MM.1S (cell line): ENCODE measurements at regions not wholly inside any gene's neighbourhood (a gene's known extent, or its start where the extent isn't known, plus 50 kb on each side); places are given as distances from the start of the nearest gene placed in this dataset.
"Not testable (repeated sequence)": the region's sequence is repeated elsewhere in the genome, so short reads cannot be mapped to it uniquely, and the experiment has no call there.

Source experiments
- DNase-seq: peaks from one replicate; pipeline ENCODE4 v3.0.0-alpha.2; 2015
- H2AFZ ChIP-seq: fragments of 300-600 bp; sonication (generic); 2 replicates; pipeline ENCODE4 v1.6.0; 2016; ENCODE audit warnings: antibody characterized with exemption, low read length
- H3F3A ChIP-seq: fragments of 300-600 bp; sonication (generic); 2 replicates; pipeline ENCODE4 v1.6.1; 2016; ENCODE audit warnings: mild to moderate bottlenecking, antibody characterized with exemption, low read length, moderate library complexity, mixed read lengths; ENCODE audit not compliant: insufficient read depth
- H3K27ac ChIP-seq: fragments of 300-600 bp; sonication (generic); 2 replicates; pipeline ENCODE4 v1.5.1; 2016; ENCODE audit warnings: mild to moderate bottlenecking, low read length
- H3K27me3 ChIP-seq: fragments of 300-600 bp; sonication (generic); replicated peaks from 2 replicates; pipeline ENCODE4 v1.6.0; 2016; ENCODE audit warnings: low read length; ENCODE audit not compliant: insufficient read depth
- H3K36me3 ChIP-seq: fragments of 300-600 bp; sonication (generic); replicated peaks from 2 replicates; pipeline ENCODE4 v1.6.1; 2016; ENCODE audit warnings: mild to moderate bottlenecking, low read length, mixed read lengths; ENCODE audit not compliant: insufficient read depth
- H3K4me1 ChIP-seq: fragments of 300-600 bp; sonication (generic); 2 replicates; pipeline ENCODE4 v1.6.1; 2016; ENCODE audit warnings: low read length, mixed read lengths
- H3K4me2 ChIP-seq: fragments of 300-600 bp; sonication (generic); 2 replicates; pipeline ENCODE4 v1.6.0; 2016; ENCODE audit warnings: low read depth, low read length
- H3K4me3 ChIP-seq: fragments of 300-600 bp; sonication (generic); 2 replicates; pipeline ENCODE4 v1.5.1; 2016; ENCODE audit warnings: low read length, mixed read lengths
- H3K79me2 ChIP-seq: fragments of 300-600 bp; sonication (generic); 2 replicates; pipeline ENCODE4 v1.6.1; 2016; ENCODE audit warnings: mixed run types, low read length, mixed read lengths
- H3K9ac ChIP-seq: fragments of 300-600 bp; sonication (generic); 2 replicates; pipeline ENCODE4 v1.6.1; 2016; ENCODE audit warnings: low read length, mixed read lengths
- H3K9me2 ChIP-seq: fragments of 300-600 bp; sonication (generic); replicated peaks from 2 replicates; pipeline ENCODE4 v1.6.1; 2016; ENCODE audit warnings: mild to moderate bottlenecking, low read length, mixed read lengths; ENCODE audit not compliant: insufficient read depth
- H3K9me3 ChIP-seq: fragments of 300-600 bp; sonication (generic); replicated peaks from 2 replicates; pipeline ENCODE4 v1.6.1; 2016; ENCODE audit warnings: mild to moderate bottlenecking, low read length, mixed read lengths; ENCODE audit not compliant: insufficient read depth
- H4K20me1 ChIP-seq: fragments of 300-600 bp; sonication (generic); 2 replicates; pipeline ENCODE4 v1.6.1; 2016; ENCODE audit warnings: mild to moderate bottlenecking, low read length, moderate library complexity, mixed read lengths; ENCODE audit not compliant: insufficient read depth
- CTCF ChIP-seq: fragments of 300-600 bp; sonication (generic); IDR thresholded peaks from 2 replicates; pipeline ENCODE4 v1.5.1; 2016; ENCODE audit warnings: antibody characterized with exemption, low read length, mixed read lengths
- EZH2 ChIP-seq: fragments of 300-600 bp; sonication (generic); optimal IDR thresholded peaks from 2 replicates; pipeline ENCODE3; 2017; ENCODE audit warnings: low read depth, mild to moderate bottlenecking, antibody characterized with exemption, low read length, mixed read lengths
- EZH2phosphoT487 ChIP-seq: fragments of 300-600 bp; sonication (generic); IDR thresholded peaks from 2 replicates; pipeline ENCODE4 v1.6.1; 2018; ENCODE audit warnings: antibody characterized with exemption, low read length

- Histone ChIP-seq H3K9ac (no peak overlapping the region), H3K9me2 (no peaks in the 10 kb centered on the region), H3K27me3 (0 out of 2 replicates have a peak, but pooled peaks cover 3% of the 10 kb centered on the region), H3K4me1 (no peaks in the 10 kb centered on the region), H3K4me3 (no peak overlapping the region), H3K79me2 (no peaks in the 10 kb centered on the region), H3F3A (no peaks in the 10 kb centered on the region), H3K9me3 (no peaks in the 10 kb centered on the region), H3K36me3 (no peaks in the 10 kb centered on the region), H2AFZ (no peak overlapping the region), H3K4me2 (no peak overlapping the region), H4K20me1 (no peaks in the 10 kb centered on the region), H3K27ac (no peak overlapping the region)
- DNase-seq, result no peak
- TF ChIP-seq EZH2 (no peak), EZH2phosphoT487 (no peak), CTCF (peak; percentile 20; the same call in 1 of the 2 replicates)
Observed at GRCh38 chr6:44001318-44002066, 125.8 kb downstream of the MRPL14 start.

- Histone ChIP-seq H4K20me1 (no peaks in the 10 kb centered on the region), H3K27ac (no peak overlapping the region), H3K9me2 (no peaks in the 10 kb centered on the region), H2AFZ (no peak overlapping the region), H3K4me2 (no peak overlapping the region), H3K9me3 (no peaks in the 10 kb centered on the region), H3K27me3 (0 out of 2 replicates have a peak, but pooled peaks cover 3% of the 10 kb centered on the region), H3K79me2 (no peaks in the 10 kb centered on the region), H3K4me1 (no peaks in the 10 kb centered on the region), H3K36me3 (no peaks in the 10 kb centered on the region), H3F3A (no peaks in the 10 kb centered on the region), H3K9ac (no peak overlapping the region), H3K4me3 (no peak overlapping the region)
- no peak for TF ChIP-seq EZH2phosphoT487
- DNase-seq, result no peak
Observed at GRCh38 chr6:44000164-44000842, 126.9 kb downstream of the MRPL14 start.

- Histone ChIP-seq H3K27ac (no peak overlapping the region), H3K9ac (no peak overlapping the region), H3K4me1 (no peaks in the 10 kb centered on the region), H3K79me2 (no peaks in the 10 kb centered on the region), H4K20me1 (no peaks in the 10 kb centered on the region), H3K4me3 (no peak overlapping the region), H3K36me3 (no peaks in the 10 kb centered on the region), H3F3A (no peaks in the 10 kb centered on the region), H3K9me2 (no peaks in the 10 kb centered on the region), H3K4me2 (no peak overlapping the region), H3K9me3 (no peaks in the 10 kb centered on the region), H3K27me3 (0 out of 2 replicates have a peak, but pooled peaks cover 3% of the 10 kb centered on the region), H2AFZ (no peak overlapping the region)
- DNase-seq, result no peak
- no peak for TF ChIP-seq EZH2phosphoT487
- TF ChIP-seq EZH2, result no peak
- TF ChIP-seq CTCF, result no peak
Observed at GRCh38 chr6:43999628-44000027, 127.6 kb downstream of the MRPL14 start.

GRCh38 chr6:43998592-43999243 lies 128.5 kb downstream of the MRPL14 start:
- DNase-seq, H3K27me3 ChIP-seq, H3K27ac ChIP-seq, H3K9me3 ChIP-seq, H3K4me1 ChIP-seq, H3K9me2 ChIP-seq, H3K79me2 ChIP-seq, H2AFZ ChIP-seq, H3K36me3 ChIP-seq, H3K9ac ChIP-seq, H3K4me2 ChIP-seq, H3K4me3 ChIP-seq, H3F3A ChIP-seq, H4K20me1 ChIP-seq: not testable (repeated sequence)

GRCh38 chr6:43997990-43998585 lies 129.2 kb downstream of the MRPL14 start:
- H3K79me2 ChIP-seq, DNase-seq, H3K9me2 ChIP-seq, H3K4me2 ChIP-seq, H2AFZ ChIP-seq, H3K4me3 ChIP-seq, H4K20me1 ChIP-seq, H3K9me3 ChIP-seq, H3F3A ChIP-seq, H3K27me3 ChIP-seq, H3K27ac ChIP-seq, H3K9ac ChIP-seq, H3K4me1 ChIP-seq, H3K36me3 ChIP-seq: not testable (repeated sequence)
